ENCODE measurements at regions not wholly inside any gene's neighbourhood (a gene's known extent, or its start where the extent isn't known, plus 50 kb on each side); places are given as distances from the start of the nearest gene placed in this dataset.

- no peak for DNase-seq
- H3K27ac Mint-ChIP-seq = no peak overlapping the region
- H3K4me1 Mint-ChIP-seq = no peaks in the 10 kb centered on the region
- Histone ChIP-seq H3K23ac (ENCODE audit: insufficient read length, low read depth, low read length) (no peak overlapping the region), H3K14ac (ENCODE audit: insufficient read depth, low read length) (no peak overlapping the region), H3K9me3 (ENCODE audit: control insufficient read depth, low read depth, low read length) (no peaks in the 10 kb centered on the region), H3K4me1 (ENCODE audit: insufficient read depth, low read length) (no peaks in the 10 kb centered on the region), H2AFZ (ENCODE audit: low read length) (no peak overlapping the region), H3K79me1 (ENCODE audit: insufficient read depth, low read depth, low read length, poor library complexity, severe bottlenecking) (no peaks in the 10 kb centered on the region), H2BK12ac (ENCODE audit: insufficient read length, low read depth, low read length) (no peak overlapping the region), H3K4me2 (ENCODE audit: insufficient read depth, insufficient read length, low read length) (no peak overlapping the region), H2BK15ac (ENCODE audit: low read depth, low read length) (no peak overlapping the region), H4K91ac (ENCODE audit: insufficient read length, low read depth, low read length) (no peak overlapping the region), H3K56ac (ENCODE audit: insufficient read length, low read depth, low read length) (no peak overlapping the region), H3K18ac (ENCODE audit: insufficient read length, low read depth, low read length) (no peak overlapping the region), H2AK5ac (ENCODE audit: insufficient read length, low read length) (no peak overlapping the region), H3K4ac (ENCODE audit: low read depth, low read length) (no peak overlapping the region), H4K8ac (replicated peaks; ENCODE audit: insufficient read length, low read depth, low read length) (no peak overlapping the region), H3K9ac (ENCODE audit: extremely low read depth, insufficient read length, low read length) (no peak overlapping the region), H4K5ac (ENCODE audit: insufficient read length, low read depth, low read length) (no peak overlapping the region), H3T11ph (ENCODE audit: low read length) (no peak overlapping the region), H2BK120ac (ENCODE audit: low read depth, low read length, poor library complexity, severe bottlenecking) (no peak overlapping the region), H2BK20ac (ENCODE audit: low read depth, low read length, poor library complexity, severe bottlenecking) (no peak overlapping the region), H4K20me1 (ENCODE audit: control insufficient read depth, insufficient read depth, insufficient read length) (peaks cover 2% of the 10 kb centered on the region), H3K23me2 (ENCODE audit: insufficient read length, low read depth, low read length, poor library complexity, severe bottlenecking) (no peaks in the 10 kb centered on the region), H3K79me2 (ENCODE audit: insufficient read depth, low read length) (no peaks in the 10 kb centered on the region), H3K27ac (ENCODE audit: insufficient read length, low read depth, low read length) (no peak overlapping the region), H2BK5ac (ENCODE audit: insufficient read length, low read length) (no peak overlapping the region), H3K27me3 (ENCODE audit: insufficient read depth, low read length) (no peaks in the 10 kb centered on the region; the same call in 1 of the 2 replicates)
- H3K27me3 Mint-ChIP-seq (ENCODE audit: low read depth) = no peaks in the 10 kb centered on the region
- H3K4me3 Mint-ChIP-seq = no peak overlapping the region
- TF ChIP-seq CTCF (conservative IDR thresholded peaks at IDR 0.05) = no peak
- WGBS (ENCODE audit: extremely low coverage, insufficient read length, low lambda C conversion rate) = no CpG with 5 or more reads among the region's 4 CpGs
- H3K9me3 Mint-ChIP-seq = no peaks in the 10 kb centered on the region
- no peaks in the 10 kb centered on the region for H3K36me3 Mint-ChIP-seq (ENCODE audit: insufficient read depth in 1 of 3, low read depth in 3 of 3)
Observed at GRCh38 chr3:73234354-73235014, 173.0 kb downstream of the EBLN2 start.
